Activated CD4-positive, alpha-beta memory T cell treated with anti-CD3 and anti-CD28 coated beads, Interleukin-2, amount 10 ng/mL, durations not matched to agents 7 days and 5 days (primary cell): ENCODE measurements at regions not wholly inside any gene's neighbourhood (a gene's known extent, or its start where the extent isn't known, plus 50 kb on each side); places are given as distances from the start of the nearest gene placed in this dataset.
"Not testable (repeated sequence)": the region's sequence is repeated elsewhere in the genome, so short reads cannot be mapped to it uniquely, and the experiment has no call there.

ENCODE experiments used
- CTCF ChIA-PET: fragments of 350-600 bp; sonication (Branson Sonifier 250); formaldehyde crosslinking; loops from one replicate; lab custom pipeline; 2021; ENCODE audit warnings: antibody characterized with exemption, inconsistent platforms; lab: Charles Lee
- POLR2A ChIA-PET: fragments of 350-600 bp; sonication (Branson Sonifier 250); formaldehyde crosslinking; loops from one replicate; lab custom pipeline; 2021; ENCODE audit warnings: antibody characterized with exemption; lab: Charles Lee
- DNase-seq: peaks from one replicate; pipeline ENCODE4 v3.0.0-alpha.2; 2020
- H3K27ac Mint-ChIP-seq: one replicate; pipeline ENCODE4 v1.8.0; 2021; ENCODE audit warnings: mild to moderate bottlenecking, mixed read lengths
- H3K27me3 Mint-ChIP-seq: one replicate; pipeline ENCODE4 v1.8.0; 2021; ENCODE audit warnings: mixed read lengths
- H3K36me3 Mint-ChIP-seq: one replicate; pipeline ENCODE4 v1.8.0; 2021; ENCODE audit warnings: low read depth, mixed read lengths
- H3K4me1 Mint-ChIP-seq: one replicate; pipeline ENCODE4 v1.8.0; 2021; ENCODE audit warnings: mixed read lengths
- H3K4me3 Mint-ChIP-seq: one replicate; pipeline ENCODE4 v1.8.0; 2021; ENCODE audit warnings: mild to moderate bottlenecking, mixed read lengths
- H3K9me3 Mint-ChIP-seq: one replicate; pipeline ENCODE4 v1.8.0; 2021; ENCODE audit warnings: mixed read lengths

- POLR2A ChIA-PET, H3K4me1 Mint-ChIP-seq, H3K4me3 Mint-ChIP-seq, H3K9me3 Mint-ChIP-seq, H3K36me3 Mint-ChIP-seq, DNase-seq, CTCF ChIA-PET, H3K27me3 Mint-ChIP-seq, H3K27ac Mint-ChIP-seq: not testable (repeated sequence)
Measured at GRCh38 chrY:3410322-3410892, 168.5 kb upstream of the TGIF2LY start.
